NOMO-1 treated with dmso at 0.1 percent for 144 hours (cell line): ENCODE measurements at regions not wholly inside any gene's neighbourhood (a gene's known extent, or its start where the extent isn't known, plus 50 kb on each side); places are given as distances from the start of the nearest gene placed in this dataset.
"Not testable (repeated sequence)": the region's sequence is repeated elsewhere in the genome, so short reads cannot be mapped to it uniquely, and the experiment has no call there.

Experiments used
- DNase-seq: peaks from one replicate; lab custom pipeline; 2025; ENCODE audit not compliant: unreplicated experiment; lab: John Stamatoyannopoulos, UW

DNA sequence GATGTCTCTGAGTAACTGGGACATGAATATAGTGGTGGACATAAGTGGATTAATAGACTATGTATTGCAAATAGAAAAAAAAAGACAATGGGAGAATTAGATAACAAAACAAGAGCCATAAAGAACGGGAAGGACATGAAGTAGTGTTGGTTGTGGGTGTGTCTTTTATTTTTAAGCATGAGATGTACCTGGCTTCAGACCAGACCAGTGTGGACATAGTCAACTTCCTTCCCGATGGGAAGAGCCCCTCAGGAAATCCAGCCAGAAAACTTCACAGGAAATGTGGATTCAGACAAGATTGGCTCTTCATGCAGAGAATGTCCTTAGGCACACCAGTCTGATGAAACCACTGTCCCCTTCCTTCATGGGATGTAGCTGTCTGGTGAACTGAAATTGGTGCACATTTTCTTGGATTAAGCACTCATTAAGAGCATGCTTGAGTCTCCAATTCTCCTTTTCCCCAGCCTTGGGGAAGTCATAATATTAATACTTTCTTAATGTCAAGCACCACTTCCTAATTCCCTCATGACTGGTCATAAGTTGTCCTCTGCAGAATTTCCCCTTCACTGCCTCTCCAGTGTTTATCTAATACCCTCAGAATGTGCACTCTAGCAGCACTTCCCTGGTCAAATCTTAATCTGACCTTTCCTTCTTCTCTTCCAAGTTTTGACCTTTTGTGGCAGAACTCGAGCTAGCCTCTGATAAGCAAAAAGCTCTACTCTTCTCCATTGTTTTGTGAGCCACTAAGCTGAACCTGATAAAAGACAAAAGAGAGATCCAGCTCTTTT lies 350.6 kb upstream of the MAF start:
- no peak for DNase-seq

DNA sequence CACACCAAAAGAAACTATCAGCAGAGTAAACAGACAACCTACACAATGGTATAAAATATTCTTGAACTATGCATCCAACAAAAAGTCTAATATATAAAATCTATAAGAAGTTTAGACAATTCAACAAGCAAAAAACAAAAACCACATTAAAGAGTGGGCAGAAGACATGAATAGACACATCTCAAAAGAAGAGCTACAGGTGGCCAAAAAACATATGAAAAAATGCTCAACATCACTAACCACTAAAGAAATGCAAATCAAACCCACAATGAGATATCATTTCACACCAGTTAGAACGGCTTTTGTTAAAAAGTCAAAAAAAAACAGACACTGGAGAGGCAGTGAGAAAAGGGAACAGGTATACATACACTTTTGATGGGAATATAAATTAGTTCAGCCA lies 348.9 kb upstream of the MAF start:
- DNase-seq, result no peak

DNA sequence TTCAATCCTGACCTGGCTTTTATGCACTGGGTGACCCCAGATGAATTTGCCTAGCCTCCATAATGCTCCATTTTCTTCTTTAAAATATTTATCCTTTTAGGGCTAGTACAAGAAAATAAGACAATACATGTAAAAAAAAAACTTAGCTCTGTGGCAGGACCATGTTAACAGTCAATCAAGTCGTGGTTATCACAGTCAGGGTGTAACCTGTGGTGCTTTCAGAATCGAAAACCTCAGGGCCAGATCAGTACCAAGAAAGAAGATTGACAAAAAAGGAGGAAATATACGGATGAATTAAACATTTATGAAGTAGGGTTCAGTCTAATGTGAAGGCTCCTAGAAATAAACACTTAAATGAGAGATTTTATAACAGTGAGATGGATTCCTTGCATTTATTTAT lies 347.2 kb upstream of the MAF start:
- DNase-seq, result no peak

DNA sequence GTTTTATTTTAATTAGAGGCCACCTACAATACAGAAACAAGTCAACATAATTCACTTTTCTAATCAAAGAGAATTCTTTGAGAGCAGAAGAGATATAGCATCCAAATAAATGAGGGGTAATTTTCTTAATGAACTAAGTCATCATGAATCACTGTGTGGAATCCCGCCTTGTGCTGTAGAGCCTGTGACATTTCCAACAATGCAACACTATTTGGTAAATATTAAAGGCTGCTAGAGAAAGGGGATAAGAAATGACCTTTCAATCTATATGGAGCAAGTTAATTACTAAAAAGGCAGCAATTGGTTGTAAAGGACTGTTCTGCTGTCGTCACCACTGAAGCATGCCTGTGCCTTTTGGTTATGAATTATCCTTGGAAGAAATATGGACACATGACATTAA lies 345.7 kb upstream of the MAF start:
- no peak for DNase-seq

DNA sequence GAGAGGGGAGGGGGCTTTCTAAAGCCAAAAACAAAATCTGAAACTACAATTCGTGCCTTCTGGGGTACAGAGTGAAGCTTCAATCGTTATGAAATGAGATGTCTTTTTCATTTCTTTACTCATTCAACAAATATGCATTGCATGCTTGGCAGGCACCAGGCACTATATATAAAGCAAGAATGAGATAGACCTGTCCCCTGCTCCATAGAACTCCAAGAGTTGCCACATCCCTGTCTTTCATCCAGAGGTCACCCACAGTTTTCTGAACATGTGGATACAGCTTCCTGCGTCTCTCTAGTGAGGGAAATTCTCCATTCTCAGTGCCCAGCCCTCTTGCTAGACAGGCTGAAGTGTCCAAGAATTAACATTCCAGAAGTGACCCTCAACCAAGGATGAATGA lies 343.2 kb upstream of the MAF start:
- no peak for DNase-seq

DNA sequence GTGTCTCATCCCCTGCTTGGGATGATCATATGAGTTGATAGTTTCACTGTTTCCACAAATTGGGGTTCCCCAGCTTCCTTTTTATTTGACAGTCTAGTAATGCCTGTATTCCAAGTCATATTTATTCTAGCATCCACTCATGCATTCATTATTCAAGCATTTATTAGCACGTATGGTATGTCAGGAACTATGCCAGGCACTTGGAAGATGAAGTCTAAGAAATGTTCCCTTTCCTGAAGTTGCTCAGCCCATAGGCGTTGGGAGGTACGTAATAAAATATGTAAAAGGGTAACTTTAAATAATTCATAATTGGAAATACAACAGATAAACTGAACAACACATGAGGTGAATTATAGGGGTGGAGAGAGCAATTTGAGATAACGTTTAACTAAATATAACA lies 338.0 kb upstream of the MAF start:
- DNase-seq, result no peak

DNA sequence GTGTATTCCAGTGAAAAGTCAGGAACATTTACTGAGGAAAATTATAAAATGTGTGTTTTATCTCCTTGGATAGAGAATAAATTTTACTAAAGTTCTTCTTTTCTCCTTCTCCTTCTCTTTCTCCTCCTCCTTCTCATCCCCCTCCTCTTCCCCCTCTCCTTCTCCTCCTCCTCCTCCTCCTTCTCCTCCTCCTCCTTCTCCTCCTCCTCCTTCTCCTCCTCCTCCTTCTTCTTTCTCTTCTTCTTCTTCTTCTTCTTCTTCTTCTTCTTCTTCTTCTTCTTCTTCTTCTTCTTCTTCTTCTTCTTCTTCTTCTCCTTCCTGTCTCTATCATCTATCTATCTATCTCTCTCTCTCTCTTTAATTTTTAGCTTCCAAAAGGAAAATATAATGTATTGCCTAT lies 337.1 kb upstream of the MAF start:
- not testable (repeated sequence) for DNase-seq

DNA sequence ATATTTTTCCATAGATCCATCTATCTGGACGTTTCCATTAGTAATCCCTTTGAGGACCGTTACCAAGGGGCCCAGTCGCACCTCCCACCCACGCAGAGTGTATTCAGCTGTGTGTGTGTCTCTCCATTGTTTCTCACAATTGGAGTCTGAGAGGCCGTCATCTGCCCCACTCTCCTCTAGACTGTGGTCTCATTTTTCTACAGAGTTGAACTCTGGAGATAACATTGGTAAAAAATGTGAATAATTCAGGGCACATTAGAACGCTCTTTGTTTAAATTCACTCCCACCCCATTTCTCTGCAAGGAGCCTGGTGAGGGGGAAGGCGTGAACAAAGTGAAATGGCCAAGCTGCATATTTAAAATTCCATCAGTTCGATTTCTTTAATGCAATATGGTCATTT lies 333.1 kb upstream of the MAF start:
- DNase-seq, result no peak

DNA sequence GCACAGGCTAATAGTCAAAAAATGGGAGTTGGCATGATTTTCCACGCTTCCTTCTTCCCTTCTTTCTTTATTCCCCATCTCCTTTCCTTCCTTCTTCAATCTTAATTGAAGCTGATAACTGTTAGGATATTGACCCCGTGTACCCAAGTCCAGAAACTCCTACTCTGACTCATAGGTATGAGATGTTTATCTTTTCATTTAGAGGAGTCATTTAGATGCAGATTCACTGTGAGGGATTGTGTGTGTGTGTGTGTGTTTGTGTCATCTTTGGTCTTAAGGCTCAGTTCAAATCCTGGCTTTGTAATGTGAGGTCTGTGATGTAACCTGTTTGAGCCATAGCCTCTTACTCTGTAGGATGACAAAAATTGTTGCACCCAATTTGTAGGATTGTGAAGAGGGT lies 332.0 kb upstream of the MAF start:
- no peak for DNase-seq

DNA sequence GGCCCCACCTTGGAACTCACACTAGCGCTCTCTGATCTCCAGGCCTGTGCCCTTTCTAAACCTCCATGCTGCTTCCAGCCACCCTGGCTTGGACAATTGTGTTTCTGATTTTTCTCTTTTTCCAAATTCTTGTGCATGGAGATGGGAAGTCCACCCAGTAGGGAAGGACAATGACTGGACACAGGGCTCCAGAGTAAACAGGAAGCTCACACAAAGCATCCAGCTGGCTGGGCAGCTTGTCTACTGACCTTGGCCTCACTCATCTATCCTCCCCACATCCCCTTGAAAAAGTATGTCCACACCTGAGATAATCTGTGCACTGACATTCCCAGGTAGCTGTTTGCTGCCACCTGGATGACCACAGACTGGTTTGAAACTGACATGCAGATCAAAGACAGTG lies 331.2 kb upstream of the MAF start:
- no peak for DNase-seq

DNA sequence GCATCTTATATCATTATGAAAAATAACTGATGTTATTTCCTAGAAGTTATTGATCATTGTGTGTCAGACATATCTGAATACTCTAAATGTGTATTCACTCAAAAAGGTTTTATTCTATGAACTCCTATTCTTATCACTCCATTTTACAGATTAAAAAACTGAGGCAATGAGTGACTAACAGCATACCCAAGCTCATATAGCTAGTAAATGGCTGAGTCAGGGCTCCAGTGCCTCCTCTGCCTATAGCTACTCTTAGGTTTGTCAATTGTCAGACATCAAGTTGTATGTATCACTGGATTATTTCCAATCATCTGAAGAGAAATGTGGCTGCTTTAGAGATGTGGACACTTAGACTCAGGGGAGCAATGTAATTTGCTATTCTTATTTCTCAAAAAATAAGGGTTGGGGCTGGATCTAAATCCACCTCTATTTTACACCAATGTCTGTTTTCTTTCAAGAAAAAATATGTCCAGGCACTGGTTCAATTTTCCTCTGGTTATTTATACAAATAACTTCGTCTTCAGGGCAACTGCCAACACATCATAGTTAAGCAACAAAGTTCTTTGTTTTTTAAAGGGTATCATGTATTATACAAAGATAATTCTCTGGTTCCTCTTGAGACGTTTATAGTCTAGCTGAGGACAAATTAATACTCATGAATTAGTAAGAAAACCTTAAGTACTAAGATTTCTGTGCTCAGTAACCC lies 328.9 kb upstream of the MAF start:
- DNase-seq, result no peak

DNA sequence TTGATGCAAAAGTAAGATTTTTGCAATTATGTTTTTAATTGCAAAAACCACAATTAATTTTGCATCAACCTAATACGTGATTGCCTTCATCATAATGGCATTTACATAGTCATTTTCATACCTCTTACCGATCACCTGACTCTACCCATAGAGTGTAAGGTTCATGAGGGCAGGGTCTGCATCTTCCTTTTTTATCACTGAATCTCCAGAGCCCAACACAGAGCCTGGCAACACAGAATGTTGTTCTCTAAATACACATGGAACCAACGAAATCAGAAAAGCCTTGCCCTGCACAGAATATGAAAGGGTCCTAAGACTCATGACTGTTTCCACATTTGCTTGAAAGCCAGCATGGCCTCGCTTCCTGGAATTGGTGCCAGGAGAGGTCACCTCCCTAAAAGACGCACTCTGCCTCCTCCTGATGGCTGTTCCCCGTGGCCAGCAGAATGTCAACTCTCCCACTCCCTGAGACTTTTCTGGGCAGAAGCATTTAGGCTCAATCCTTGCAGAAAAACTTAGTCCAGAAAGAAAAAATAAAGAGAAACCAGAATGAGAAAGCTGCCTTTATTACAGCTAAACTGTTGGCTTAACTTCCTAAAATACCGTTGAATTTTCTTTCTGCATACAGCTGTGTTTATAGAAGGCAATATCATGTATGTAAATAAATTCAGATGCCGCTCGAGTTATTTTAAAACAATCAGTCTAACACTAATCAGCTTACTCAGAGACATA lies 327.8 kb upstream of the MAF start:
- DNase-seq, result no peak

DNA sequence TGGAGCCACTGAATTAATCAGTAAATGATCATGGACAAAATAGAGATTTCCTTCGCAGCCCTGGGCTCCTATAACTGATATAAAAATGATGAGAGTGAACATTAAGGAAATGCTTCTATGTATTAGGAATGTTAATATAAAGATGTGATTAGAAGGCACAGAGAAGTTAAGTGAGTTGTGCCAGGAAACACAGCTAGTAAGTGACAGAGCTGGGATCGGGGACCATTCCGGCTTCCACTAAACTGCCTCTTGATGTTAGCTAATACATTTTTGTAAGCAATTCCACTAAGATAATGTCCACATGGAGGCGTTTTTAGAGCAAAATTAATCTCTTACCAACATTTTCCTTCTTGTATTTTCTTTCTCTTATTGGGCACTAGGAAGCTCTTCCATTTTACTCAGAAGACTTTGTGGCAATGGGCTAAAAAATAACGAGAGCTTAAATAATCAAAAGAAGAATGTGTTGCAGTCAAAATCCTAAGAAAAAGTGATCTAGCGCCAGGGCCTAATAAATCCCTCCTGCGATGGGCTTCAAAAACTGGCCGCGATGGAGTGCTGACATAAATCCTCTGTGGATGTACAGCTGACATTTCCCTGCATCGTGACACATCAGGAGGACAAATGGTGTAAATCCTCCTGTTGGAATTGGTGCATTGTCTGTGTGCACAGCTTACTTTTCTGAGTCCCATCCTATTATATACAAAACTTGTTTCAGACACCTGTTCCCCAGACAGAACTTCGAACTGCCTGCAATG lies 326.1 kb upstream of the MAF start:
- no peak for DNase-seq

DNA sequence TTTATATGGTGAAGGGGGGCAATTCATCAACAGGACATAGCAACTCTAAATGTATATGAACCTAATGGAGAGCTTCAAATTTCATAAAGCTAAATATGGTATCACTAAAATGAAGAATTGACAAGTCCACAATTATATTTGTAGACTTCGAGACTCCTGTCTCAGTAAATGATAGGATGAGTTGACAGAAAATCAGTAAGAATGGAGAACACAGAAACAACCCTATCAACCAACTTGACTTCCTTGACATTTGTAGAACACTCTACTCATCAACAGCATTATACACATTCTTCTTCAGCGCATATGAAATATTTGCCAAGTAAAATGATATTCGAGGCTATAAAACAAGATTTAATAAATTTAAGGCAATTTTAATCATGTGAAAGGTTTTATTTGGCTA lies 322.9 kb upstream of the MAF start:
- no peak for DNase-seq

DNA sequence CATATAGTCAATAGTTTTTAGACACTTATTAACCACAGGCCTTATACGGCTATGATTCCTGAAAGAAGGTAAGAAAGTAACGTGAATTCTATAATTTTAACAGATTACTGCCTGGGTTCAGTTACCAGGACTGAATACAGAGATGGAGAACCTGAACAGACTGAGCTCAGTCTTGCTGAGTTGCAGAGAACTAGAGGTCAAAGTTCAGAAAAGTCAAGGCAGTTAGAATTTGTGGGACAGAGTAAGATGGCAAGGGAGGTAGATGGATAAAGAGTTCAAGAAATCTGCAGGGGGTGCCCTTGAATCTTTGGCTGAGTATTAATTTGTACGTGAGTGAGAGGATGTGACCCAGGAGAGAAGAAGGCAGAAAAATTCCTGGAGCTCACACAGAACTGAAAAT lies 320.1 kb upstream of the MAF start:
- DNase-seq, result no peak

DNA sequence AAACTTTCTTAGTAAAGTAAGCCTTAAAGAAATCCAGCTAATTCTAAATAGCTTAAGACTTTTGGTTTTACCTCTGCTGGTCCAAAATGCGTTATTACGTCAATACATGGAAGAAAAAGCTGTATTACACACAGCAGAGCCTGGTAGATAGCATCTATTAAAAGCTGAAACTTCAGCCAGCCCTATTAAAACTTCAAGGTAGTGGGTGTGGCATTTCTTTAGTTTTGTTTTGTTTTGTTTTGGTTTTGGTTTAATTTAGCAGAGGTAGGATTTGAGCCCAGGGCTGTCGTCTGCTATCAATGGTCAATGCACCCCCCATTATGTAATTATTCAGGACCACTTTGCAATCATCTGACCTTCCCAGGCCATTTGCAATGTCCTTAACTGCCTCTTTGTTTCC lies 318.4 kb upstream of the MAF start:
- no peak for DNase-seq

DNA sequence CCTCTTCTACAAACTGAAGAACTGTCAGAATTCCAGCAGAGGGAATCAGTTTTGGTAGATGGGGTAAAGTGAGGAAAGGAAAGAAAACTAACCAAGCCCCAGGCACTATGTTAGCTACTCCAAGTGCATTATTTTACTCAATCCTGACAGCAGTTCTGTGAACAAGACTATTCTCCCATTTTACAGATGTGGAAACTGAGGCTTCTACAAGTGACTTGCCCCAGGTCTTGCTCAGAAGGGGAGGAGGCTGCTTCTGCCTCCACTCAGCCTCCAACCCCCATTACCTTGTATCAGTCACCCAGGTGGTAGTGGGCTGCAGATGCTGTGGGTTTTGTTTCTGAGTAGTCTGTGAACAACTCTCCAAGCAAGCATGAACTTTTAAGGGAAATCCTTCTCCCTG lies 315.2 kb upstream of the MAF start:
- no peak for DNase-seq

DNA sequence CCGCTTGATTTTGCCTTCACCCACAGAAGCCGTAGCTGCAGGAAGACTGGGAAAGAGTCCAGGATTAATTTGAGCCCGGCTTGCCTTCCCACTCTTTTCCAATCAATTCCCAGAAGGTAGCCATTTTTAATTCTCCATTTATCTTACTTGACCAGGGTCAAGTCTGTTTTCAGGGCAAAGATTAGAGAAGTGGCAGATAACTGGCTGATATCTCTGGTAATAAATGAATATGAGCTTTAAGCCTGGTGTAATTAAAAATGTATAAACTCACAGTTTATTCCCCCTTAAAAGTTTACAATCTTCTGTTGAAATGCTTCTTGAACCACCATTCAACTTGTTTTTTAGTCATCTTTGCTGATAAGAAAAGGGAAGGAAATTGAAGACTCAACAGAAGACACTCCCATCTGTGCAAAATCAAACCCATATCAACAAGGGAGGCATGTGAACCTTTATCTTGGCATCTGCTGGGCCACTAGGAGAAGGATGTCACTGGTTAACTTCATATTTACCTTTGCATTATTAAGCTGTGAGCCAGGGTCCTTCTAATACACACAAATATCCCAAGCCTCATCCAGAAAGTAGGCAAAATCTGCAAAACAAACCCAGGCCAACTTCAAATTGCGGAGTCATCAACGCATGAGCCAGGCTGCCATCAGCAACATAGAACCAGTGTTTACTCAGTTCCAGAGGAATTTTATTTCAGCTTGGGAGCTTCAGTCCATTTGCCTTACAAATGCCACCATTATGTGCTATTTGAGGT lies 314.6 kb upstream of the MAF start:
- DNase-seq, result no peak

DNA sequence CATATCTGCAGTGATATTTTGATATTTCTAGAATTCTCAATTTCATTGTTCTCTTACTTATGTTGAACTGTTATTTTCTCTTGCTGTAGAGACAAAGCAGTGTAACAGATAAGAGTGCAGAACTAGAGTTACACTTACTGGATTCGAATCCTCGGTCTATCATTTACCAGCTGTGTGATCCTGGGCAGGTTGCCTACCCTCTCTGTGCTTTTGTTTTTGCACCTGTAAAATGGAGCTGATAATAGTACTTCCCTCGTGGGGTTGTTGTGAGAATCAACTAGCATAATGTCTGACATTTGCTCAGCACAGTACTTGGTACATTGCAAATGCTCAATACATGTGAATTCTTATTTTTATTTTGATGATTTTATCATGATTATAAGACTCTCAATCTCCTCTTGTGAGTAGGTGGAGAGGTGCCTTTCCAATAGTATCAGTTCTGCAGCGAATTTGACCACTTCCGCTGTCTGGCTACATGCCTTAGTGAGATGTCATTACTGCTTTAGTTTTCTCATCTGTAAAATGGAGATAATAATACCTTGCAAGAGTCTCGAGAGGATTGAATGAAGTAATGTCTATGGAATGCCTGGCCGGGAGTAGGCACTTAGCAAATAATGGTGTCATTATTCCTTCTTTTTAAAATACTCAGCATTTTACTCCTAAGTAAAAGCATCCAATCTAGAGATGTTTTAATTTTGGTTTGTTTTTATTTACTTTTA lies 312.2 kb upstream of the MAF start:
- DNase-seq, result no peak

DNA sequence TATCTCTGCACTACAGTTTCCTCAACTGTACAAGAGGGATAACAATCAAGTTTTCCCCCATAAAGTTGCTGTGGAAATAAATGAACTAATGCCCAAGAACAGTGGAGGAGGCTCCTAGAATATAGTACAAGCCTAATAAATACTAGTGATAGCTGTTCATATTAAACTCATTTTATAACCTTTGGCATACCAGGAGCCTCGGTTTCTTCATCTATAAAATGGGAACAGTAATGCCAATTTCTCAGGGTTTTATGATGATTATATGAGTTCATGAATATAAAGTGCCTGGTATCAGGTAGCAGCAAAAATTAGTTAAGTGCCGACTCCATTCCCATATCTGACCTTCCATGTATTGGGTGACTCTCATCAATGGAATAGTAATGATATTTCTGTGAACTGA lies 311.1 kb upstream of the MAF start:
- DNase-seq, result no peak
